ENCODE measurements at regions not wholly inside any gene's neighbourhood (a gene's known extent, or its start where the extent isn't known, plus 50 kb on each side); places are given as distances from the start of the nearest gene placed in this dataset.

- TF ChIP-seq CTCF (IDR thresholded peaks at IDR 0.05) (no peak), POLR2AphosphoS5 (IDR thresholded peaks at IDR 0.05) (no peak)
Measured at GRCh38 chr13:22880741-22881720, 299.7 kb upstream of the SGCG start.
